ENCODE measurements at regions not wholly inside any gene's neighbourhood (a gene's known extent, or its start where the extent isn't known, plus 50 kb on each side); places are given as distances from the start of the nearest gene placed in this dataset.

GRCh38 chr18:38539371-38539770, 973.8 kb upstream of the CELF4 start:
- TF ChIP-seq CTCF (IDR thresholded peaks at IDR 0.05), result no peak
- Histone ChIP-seq H3K9me3 (no peaks in the 10 kb centered on the region), H3K36me3 (no peaks in the 10 kb centered on the region), H3K27ac (no peak overlapping the region), H3K4me1 (ENCODE audit: control insufficient read depth in 1 of 2, low read depth in 2 of 2) (no peaks in the 10 kb centered on the region), H3K27me3 (replicated peaks; ENCODE audit: insufficient read depth) (no peaks in the 10 kb centered on the region), H3K4me3 (no peak overlapping the region)
- ATAC-seq (ENCODE audit: insufficient number of reproducible peaks, low FRiP score, low read depth), result no peak
- no peak for DNase-seq (ENCODE audit: low spot score)

GRCh38 chr18:38534073-38534472, 968.5 kb upstream of the CELF4 start:
- Histone ChIP-seq H3K4me3 (no peak overlapping the region), H3K36me3 (no peaks in the 10 kb centered on the region), H3K9me3 (no peaks in the 10 kb centered on the region), H3K27ac (no peak overlapping the region), H3K27me3 (replicated peaks; ENCODE audit: insufficient read depth) (no peaks in the 10 kb centered on the region), H3K4me1 (ENCODE audit: control insufficient read depth in 1 of 2, low read depth in 2 of 2) (no peaks in the 10 kb centered on the region)
- ATAC-seq (ENCODE audit: insufficient number of reproducible peaks, low FRiP score, low read depth), result no peak
- TF ChIP-seq CTCF (IDR thresholded peaks at IDR 0.05), result no peak
- no peak for DNase-seq (ENCODE audit: low spot score)

- no peak for TF ChIP-seq CTCF (IDR thresholded peaks at IDR 0.05)
- Histone ChIP-seq H3K27ac (no peak overlapping the region), H3K9me3 (no peaks in the 10 kb centered on the region), H3K4me1 (ENCODE audit: control insufficient read depth in 1 of 2, low read depth in 2 of 2) (no peaks in the 10 kb centered on the region), H3K36me3 (no peaks in the 10 kb centered on the region), H3K27me3 (replicated peaks; ENCODE audit: insufficient read depth) (no peaks in the 10 kb centered on the region), H3K4me3 (no peak overlapping the region)
- ATAC-seq (ENCODE audit: insufficient number of reproducible peaks, low FRiP score, low read depth) (no peak), DNase-seq (ENCODE audit: low spot score) (no peak)
Observed at GRCh38 chr18:38526922-38527321, 961.3 kb upstream of the CELF4 start.

- DNase-seq (ENCODE audit: low spot score) (no peak), ATAC-seq (ENCODE audit: insufficient number of reproducible peaks, low FRiP score, low read depth) (no peak)
- H3K27ac ChIP-seq, result no peak overlapping the region
- H3K36me3 ChIP-seq, result no peaks in the 10 kb centered on the region
- H3K4me1 ChIP-seq (ENCODE audit: control insufficient read depth in 1 of 2, low read depth in 2 of 2), result no peaks in the 10 kb centered on the region
- TF ChIP-seq CTCF (IDR thresholded peaks at IDR 0.05), result no peak
- no peaks in the 10 kb centered on the region for H3K27me3 ChIP-seq (replicated peaks; ENCODE audit: insufficient read depth)
- no peak overlapping the region for H3K4me3 ChIP-seq
- no peaks in the 10 kb centered on the region for H3K9me3 ChIP-seq
Observed at GRCh38 chr18:38525039-38525438, 959.4 kb upstream of the CELF4 start.

GRCh38 chr18:38520786-38521185, 955.2 kb upstream of the CELF4 start:
- H3K9me3 ChIP-seq, result no peaks in the 10 kb centered on the region
- no peak overlapping the region for H3K27ac ChIP-seq
- DNase-seq (ENCODE audit: low spot score) (no peak), ATAC-seq (ENCODE audit: insufficient number of reproducible peaks, low FRiP score, low read depth) (no peak)
- H3K4me3 ChIP-seq, result no peak overlapping the region
- no peak for TF ChIP-seq CTCF (IDR thresholded peaks at IDR 0.05)
- H3K4me1 ChIP-seq (ENCODE audit: control insufficient read depth in 1 of 2, low read depth in 2 of 2), result no peaks in the 10 kb centered on the region
- H3K27me3 ChIP-seq (replicated peaks; ENCODE audit: insufficient read depth), result no peaks in the 10 kb centered on the region
- H3K36me3 ChIP-seq, result no peaks in the 10 kb centered on the region
